IMR-90 (cell line): ENCODE measurements at regions not wholly inside any gene's neighbourhood (a gene's known extent, or its start where the extent isn't known, plus 50 kb on each side); places are given as distances from the start of the nearest gene placed in this dataset.

Experiments
- ATAC-seq: fragments of 200-7000 bp; cut with Tn5 transposase; 2 replicates; pipeline ENCODE4 v1.9.1; 2020; ENCODE audit warnings: low read depth, mild to moderate bottlenecking, moderate library complexity
- BruUV-seq: library from RNA; stranded (reverse); fragments of 400-500 nt; replicated peaks from 2 replicates; lab custom pipeline; 2021; lab: Mats Ljungman, UMichigan
- CTCF ChIA-PET: fragments of 300-600 bp; formaldehyde crosslinking; extraction: SDS; loops from one replicate; lab custom pipeline; 2021; ENCODE audit warnings: antibody characterized with exemption; lab: Yijun Ruan, JAX
- POLR2A ChIA-PET: fragments of 300-600 bp; sonication (Branson Sonifier 250); formaldehyde crosslinking; loops from one replicate; lab custom pipeline; 2022; ENCODE audit warnings: antibody characterized with exemption; ENCODE audit not compliant: unreplicated experiment; lab: Charles Lee
- DNase-seq: peaks from one replicate; pipeline ENCODE4 v3.0.0; 2013
- H2AFZ ChIP-seq: replicated peaks from 2 replicates; pipeline ENCODE3; 2013; ENCODE audit warnings: low read length, mild to moderate bottlenecking; ENCODE audit not compliant: poor library complexity
- H2AK5ac ChIP-seq: 2 replicates; pipeline ENCODE4 v1.6.1; 2013; ENCODE audit warnings: low read depth, low read length, inconsistent platforms
- H2AK9ac ChIP-seq: replicated peaks from 2 replicates; pipeline ENCODE3; 2013; ENCODE audit warnings: mild to moderate bottlenecking, low read depth, low read length, moderate library complexity; ENCODE audit not compliant: poor library complexity
- H2BK120ac ChIP-seq: 2 replicates; pipeline ENCODE4 v1.6.1; 2013; ENCODE audit warnings: low read depth, low read length, inconsistent platforms
- H2BK15ac ChIP-seq: 3 replicates; pipeline ENCODE4 v1.6.1; 2013; ENCODE audit warnings: low read depth, low read length, inconsistent platforms
- H2BK20ac ChIP-seq: 2 replicates; pipeline ENCODE4 v1.6.1; 2013; ENCODE audit warnings: low read depth, mild to moderate bottlenecking, inconsistent platforms, low read length, moderate library complexity
- H2BK5ac ChIP-seq: 2 replicates; pipeline ENCODE4 v1.6.1; 2013; ENCODE audit warnings: mild to moderate bottlenecking, low read depth, low read length, inconsistent platforms; ENCODE audit not compliant: poor library complexity, severe bottlenecking
- H3K14ac ChIP-seq: replicated peaks from 2 replicates; pipeline ENCODE4 v1.6.1; 2013; ENCODE audit warnings: low read depth, low read length, inconsistent platforms
- H3K18ac ChIP-seq: 2 replicates; pipeline ENCODE4 v1.6.1; 2013; ENCODE audit warnings: low read depth, low read length, control low read depth
- H3K23ac ChIP-seq: 2 replicates; pipeline ENCODE4 v1.6.1; 2013; ENCODE audit warnings: low read depth, low read length, inconsistent platforms
- H3K27ac ChIP-seq: 2 replicates; pipeline ENCODE4 v1.5.1; 2013; ENCODE audit warnings: mild to moderate bottlenecking, control low read depth, low read length; ENCODE audit not compliant: insufficient read depth
- H3K27me3 ChIP-seq: 2 replicates; pipeline ENCODE4 v1.6.1; 2013; ENCODE audit warnings: low read length; ENCODE audit not compliant: control insufficient read depth, insufficient read depth
- H3K36me3 ChIP-seq: 2 replicates; pipeline ENCODE4 v1.6.1; 2013; ENCODE audit warnings: low read length, mixed read lengths; ENCODE audit not compliant: control insufficient read depth, insufficient read depth
- H3K4ac ChIP-seq: 2 replicates; pipeline ENCODE4 v1.6.1; 2013; ENCODE audit warnings: low read depth, low read length, inconsistent platforms
- H3K4me1 ChIP-seq: 2 replicates; pipeline ENCODE4 v1.6.1; 2013; ENCODE audit warnings: low read length, mixed read lengths; ENCODE audit not compliant: control insufficient read depth, insufficient read depth
- H3K4me2 ChIP-seq: 2 replicates; pipeline ENCODE4 v1.6.1; 2013; ENCODE audit warnings: low read depth, mild to moderate bottlenecking, control low read depth, low read length, moderate library complexity
- H3K4me3 ChIP-seq: 2 replicates; pipeline ENCODE4 v1.5.1; 2013; ENCODE audit warnings: low read depth, mild to moderate bottlenecking, control low read depth, low read length, moderate library complexity; ENCODE audit not compliant: insufficient read depth
- H3K56ac ChIP-seq: 2 replicates; pipeline ENCODE4 v1.6.1; 2013; ENCODE audit warnings: low read length, inconsistent platforms; ENCODE audit not compliant: insufficient read depth; ENCODE audit errors: extremely low read depth
- H3K79me1 ChIP-seq, 2 experiments: 2 replicates each; pipeline ENCODE4 v1.6.1; 2013; ENCODE audit warnings: low read length in 2 of 2, inconsistent platforms in 1 of 2, low read depth in 1 of 2
- H3K9ac ChIP-seq: 2 replicates; pipeline ENCODE4 v1.6.1; 2013; ENCODE audit warnings: low read depth, low read length, control low read depth
- H3K9me1 ChIP-seq: 2 replicates; pipeline ENCODE4 v1.6.1; 2013; ENCODE audit warnings: low read length, inconsistent platforms; ENCODE audit not compliant: insufficient read depth
- H3K9me3 ChIP-seq: 2 replicates; pipeline ENCODE4 v1.6.1; 2013; ENCODE audit warnings: low read length; ENCODE audit not compliant: control insufficient read depth, insufficient read depth
- H4K20me1 ChIP-seq: 2 replicates; pipeline ENCODE4 v1.6.1; 2013; ENCODE audit warnings: low read length, inconsistent platforms; ENCODE audit not compliant: insufficient read depth
- H4K5ac ChIP-seq: 2 replicates; pipeline ENCODE4 v1.6.1; 2013; ENCODE audit warnings: mild to moderate bottlenecking, low read depth, low read length, control low read depth
- H4K8ac ChIP-seq, 2 experiments: 2 replicates each; pipeline ENCODE4 v1.6.1; 2013; ENCODE audit warnings: low read depth in 2 of 2, low read length in 2 of 2, control low read depth in 1 of 2, inconsistent platforms in 1 of 2
- H4K91ac ChIP-seq: 2 replicates; pipeline ENCODE4 v1.6.1; 2013; ENCODE audit warnings: low read depth, low read length, inconsistent platforms; ENCODE audit not compliant: insufficient read depth
- MXI1 ChIP-seq: IDR thresholded peaks from 2 replicates; pipeline ENCODE4 v1.6.1; 2012; ENCODE audit warnings: low read depth, mild to moderate bottlenecking, low read length, moderate library complexity, borderline replicate concordance
- NFE2L2 ChIP-seq: fragments of 150-350 bp; IDR thresholded peaks from 2 replicates; pipeline ENCODE4 v1.6.1; 2016; ENCODE audit warnings: low read depth, mild to moderate bottlenecking, low read length
- POLR2A ChIP-seq: IDR thresholded peaks from 2 replicates; pipeline ENCODE4 v1.6.1; 2012; ENCODE audit warnings: mild to moderate bottlenecking, low read depth, low read length
- RAD21 ChIP-seq: IDR thresholded peaks from 2 replicates; pipeline ENCODE4 v1.6.1; 2012; ENCODE audit warnings: low read length, improper control_type of control experiment
- RCOR1 ChIP-seq: IDR thresholded peaks from 2 replicates; pipeline ENCODE4 v1.6.1; 2012; ENCODE audit warnings: mild to moderate bottlenecking, low read length, improper control_type of control experiment; ENCODE audit not compliant: insufficient replicate concordance
- SMC3 ChIP-seq: fragments of 150-350 bp; IDR thresholded peaks from 2 replicates; pipeline ENCODE4 v1.6.1; 2016; ENCODE audit warnings: low read depth, mild to moderate bottlenecking, antibody characterized with exemption, low read length, moderate library complexity
- WGBS, 2 experiments: methylation state at CpG; one replicate each; pipeline versions ENCODE4 v1.1.5 to v1.1.7; 2013; ENCODE audit warnings: missing lambda C conversion rate in 2 of 2; ENCODE audit not compliant: insufficient read length in 1 of 2; ENCODE audit errors: extremely low coverage in 2 of 2; 5-methylcytosine and 5-hydroxymethylcytosine counted together
- dilution Hi-C: fragments of 300-500 bp; cut with HindIII; formaldehyde crosslinking; loops from one replicate; pipeline ENCODE4 v1.14.3; 2018; ENCODE audit warnings: low sequenced_read_pairs; ENCODE audit not compliant: unreplicated experiment
- in situ Hi-C: fragments of 300-500 bp; cut with MboI; formaldehyde crosslinking; loops from 3 replicates; pipeline ENCODE4 v1.14.3; 2019; ENCODE audit warnings: low sequenced_read_pairs, inconsistent platforms, mixed read lengths
- intact Hi-C: fragments of 100-400 bp; cut with micrococcal nuclease; formaldehyde crosslinking; loops from 2 replicates; pipeline ENCODE4 v1.10.0; 2022
- TF ChIP-seq, protein P1 (sequence below): conservative IDR thresholded peaks from 2 replicates; pipeline ENCODE4 v1.5.1; 2012; ENCODE audit warnings: mild to moderate bottlenecking, low read depth, low read length, improper control_type of control experiment

DNA sequence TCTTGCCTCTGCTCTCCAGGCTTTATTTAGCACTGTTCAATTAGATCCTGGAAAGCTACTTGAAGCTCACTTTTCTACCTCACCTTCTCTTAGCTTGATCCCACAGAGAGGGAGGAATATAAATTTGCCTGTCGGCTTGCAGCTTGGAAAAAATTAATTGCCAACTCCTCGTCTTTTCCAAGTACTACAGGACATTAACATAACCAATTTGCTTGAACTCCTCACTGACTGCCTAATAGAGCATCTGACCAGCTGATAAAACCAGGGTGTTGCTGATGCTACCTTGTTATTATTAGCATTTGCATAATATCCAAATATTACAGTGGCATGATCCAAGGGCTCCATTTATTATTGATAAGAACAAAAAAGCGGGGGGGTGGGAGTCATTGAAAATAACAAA, 561.8 kb downstream of the MCTP2 start:
- no peak overlapping the region for H3K27ac ChIP-seq
- TF ChIP-seq POLR2A (no peak), RAD21 (no peak), NFE2L2 (no peak), SMC3 (no peak), RCOR1 (no peak), MXI1 (no peak)
- TF ChIP-seq, protein P1, sequence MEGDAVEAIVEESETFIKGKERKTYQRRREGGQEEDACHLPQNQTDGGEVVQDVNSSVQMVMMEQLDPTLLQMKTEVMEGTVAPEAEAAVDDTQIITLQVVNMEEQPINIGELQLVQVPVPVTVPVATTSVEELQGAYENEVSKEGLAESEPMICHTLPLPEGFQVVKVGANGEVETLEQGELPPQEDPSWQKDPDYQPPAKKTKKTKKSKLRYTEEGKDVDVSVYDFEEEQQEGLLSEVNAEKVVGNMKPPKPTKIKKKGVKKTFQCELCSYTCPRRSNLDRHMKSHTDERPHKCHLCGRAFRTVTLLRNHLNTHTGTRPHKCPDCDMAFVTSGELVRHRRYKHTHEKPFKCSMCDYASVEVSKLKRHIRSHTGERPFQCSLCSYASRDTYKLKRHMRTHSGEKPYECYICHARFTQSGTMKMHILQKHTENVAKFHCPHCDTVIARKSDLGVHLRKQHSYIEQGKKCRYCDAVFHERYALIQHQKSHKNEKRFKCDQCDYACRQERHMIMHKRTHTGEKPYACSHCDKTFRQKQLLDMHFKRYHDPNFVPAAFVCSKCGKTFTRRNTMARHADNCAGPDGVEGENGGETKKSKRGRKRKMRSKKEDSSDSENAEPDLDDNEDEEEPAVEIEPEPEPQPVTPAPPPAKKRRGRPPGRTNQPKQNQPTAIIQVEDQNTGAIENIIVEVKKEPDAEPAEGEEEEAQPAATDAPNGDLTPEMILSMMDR, result no peak
- peaks cover 7% of the 10 kb centered on the region; the same call in 1 of the 2 replicates for H3K9me3 ChIP-seq
- H3K14ac ChIP-seq, result no peak overlapping the region
- dilution Hi-C loops (no loop called here), intact Hi-C loops (no loop called here), in situ Hi-C loops (no loop called here)
- H3K9me1 ChIP-seq, result no peaks in the 10 kb centered on the region
- H3K9ac ChIP-seq, result no peak overlapping the region
- no peak overlapping the region for H4K91ac ChIP-seq
- H4K5ac ChIP-seq, result no peak overlapping the region
- no peak overlapping the region for H3K4me3 ChIP-seq
- H4K20me1 ChIP-seq, result no peaks in the 10 kb centered on the region
- H2BK120ac ChIP-seq, result no peak overlapping the region
- no peak overlapping the region for H2BK20ac ChIP-seq
- POLR2A ChIA-PET, result no interaction called here
- no peaks in the 10 kb centered on the region for H3K36me3 ChIP-seq
- no CpG with 5 or more reads among the region's 3 CpGs for WGBS, 2 experiments
- no peak overlapping the region for H2AK9ac ChIP-seq
- H3K23ac ChIP-seq, result no peak overlapping the region
- BruUV-seq, result no TSS peak
- H2AK5ac ChIP-seq, result no peak overlapping the region
- no peak overlapping the region for H2BK15ac ChIP-seq
- no peak overlapping the region for H3K18ac ChIP-seq
- H3K27me3 ChIP-seq, result no peaks in the 10 kb centered on the region
- DNase-seq (no peak), ATAC-seq (no peak)
- no peak overlapping the region for H3K4me2 ChIP-seq
- no peak overlapping the region for H3K56ac ChIP-seq
- H3K4ac ChIP-seq, result no peak overlapping the region
- H2AFZ ChIP-seq, result no peak overlapping the region
- H3K4me1 ChIP-seq, result no peaks in the 10 kb centered on the region
- no peak overlapping the region for H4K8ac ChIP-seq
- H3K79me1 ChIP-seq, result no peaks in the 10 kb centered on the region
- no peak overlapping the region for H2BK5ac ChIP-seq
- CTCF ChIA-PET, result no interaction called here
